Activated naive CD4-positive, alpha-beta T cell treated with anti-CD3 and anti-CD28 coated beads, Interleukin-2, amount 10 ng/mL, durations not matched to agents 7 days and 5 days (primary cell): ENCODE measurements at regions not wholly inside any gene's neighbourhood (a gene's known extent, or its start where the extent isn't known, plus 50 kb on each side); places are given as distances from the start of the nearest gene placed in this dataset.
"Not testable (repeated sequence)": the region's sequence is repeated elsewhere in the genome, so short reads cannot be mapped to it uniquely, and the experiment has no call there.

Experiments used
- CTCF ChIA-PET: fragments of 350-600 bp; sonication (Branson Sonifier 250); formaldehyde crosslinking; loops from one replicate; lab custom pipeline; 2021; ENCODE audit warnings: antibody characterized with exemption; lab: Charles Lee
- DNase-seq: peaks from one replicate; pipeline ENCODE4 v3.0.0-alpha.2; 2020
- H3K27ac Mint-ChIP-seq: one replicate; pipeline ENCODE4 v1.8.0; 2021; ENCODE audit warnings: mild to moderate bottlenecking, moderate library complexity, mixed read lengths
- H3K27me3 Mint-ChIP-seq: one replicate; pipeline ENCODE4 v1.8.0; 2021; ENCODE audit warnings: mild to moderate bottlenecking, mixed read lengths
- H3K36me3 Mint-ChIP-seq: one replicate; pipeline ENCODE4 v1.8.0; 2021; ENCODE audit warnings: mixed read lengths
- H3K4me1 Mint-ChIP-seq: one replicate; pipeline ENCODE4 v1.8.0; 2021; ENCODE audit warnings: mixed read lengths
- H3K4me3 Mint-ChIP-seq: one replicate; pipeline ENCODE4 v1.8.0; 2021; ENCODE audit warnings: mild to moderate bottlenecking, moderate library complexity, mixed read lengths
- H3K9me3 Mint-ChIP-seq: one replicate; pipeline ENCODE4 v1.8.0; 2021; ENCODE audit warnings: mixed read lengths

- peaks cover 44% of the 10 kb centered on the region for H3K27me3 Mint-ChIP-seq
- CTCF ChIA-PET, result no interaction called here
- DNase-seq, result no peak
- no peaks in the 10 kb centered on the region for H3K36me3 Mint-ChIP-seq
- H3K9me3 Mint-ChIP-seq, result no peaks in the 10 kb centered on the region
- H3K27ac Mint-ChIP-seq, result no peak overlapping the region
- H3K4me3 Mint-ChIP-seq, result no peak overlapping the region
- H3K4me1 Mint-ChIP-seq, result no peaks in the 10 kb centered on the region
Observed at GRCh38 chr17:51347851-51348584, 87.7 kb downstream of the UTP18 start.

DNA sequence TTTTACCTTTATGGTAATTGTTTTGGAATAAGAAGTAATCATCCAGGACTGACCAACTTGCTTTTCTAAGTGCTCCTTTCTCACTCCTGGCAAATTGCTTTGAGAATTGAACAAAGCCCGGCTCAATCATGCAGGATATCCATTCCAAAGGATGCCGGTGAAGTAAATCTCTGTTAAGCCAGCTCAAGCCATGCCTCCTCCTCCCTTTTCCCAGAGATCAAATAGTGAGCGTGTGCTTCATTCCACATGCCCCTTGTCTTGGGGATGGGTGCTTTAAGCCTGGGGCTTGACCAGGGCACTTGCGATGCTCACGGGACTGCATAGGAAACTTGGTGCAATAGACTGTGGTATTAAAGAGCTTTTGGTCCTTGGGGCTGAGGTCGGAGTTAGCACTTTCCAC lies 90.7 kb downstream of the UTP18 start:
- no peak overlapping the region for H3K27ac Mint-ChIP-seq
- H3K9me3 Mint-ChIP-seq, result no peaks in the 10 kb centered on the region
- no peak for DNase-seq
- CTCF ChIA-PET, result no interaction called here
- H3K4me1 Mint-ChIP-seq, result no peaks in the 10 kb centered on the region
- no peaks in the 10 kb centered on the region for H3K36me3 Mint-ChIP-seq
- H3K4me3 Mint-ChIP-seq, result no peak overlapping the region
- peaks cover 57% of the 10 kb centered on the region for H3K27me3 Mint-ChIP-seq

DNA sequence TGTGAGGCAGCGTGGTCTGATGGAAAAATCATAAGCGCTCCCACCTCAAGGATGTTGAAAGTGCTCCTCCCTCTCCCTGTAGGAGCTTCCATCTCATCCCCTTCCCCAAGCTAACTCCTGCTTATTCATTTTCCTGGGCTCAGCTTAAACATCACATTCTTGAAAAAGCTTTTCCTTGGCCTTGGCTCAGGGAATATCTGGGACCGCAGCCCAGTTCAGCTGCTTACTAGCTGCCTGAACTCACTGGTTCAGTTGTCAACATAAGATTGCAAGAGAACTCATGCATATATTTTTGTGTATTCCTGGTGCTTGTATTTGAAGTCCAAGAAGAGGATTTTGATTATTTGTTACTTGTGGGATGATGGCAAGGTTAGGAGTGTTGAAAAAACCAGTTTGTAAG lies 91.5 kb downstream of the UTP18 start:
- H3K27me3 Mint-ChIP-seq, result peaks cover 57% of the 10 kb centered on the region
- no peak for DNase-seq
- H3K36me3 Mint-ChIP-seq, result no peaks in the 10 kb centered on the region
- CTCF ChIA-PET, result no interaction called here
- no peaks in the 10 kb centered on the region for H3K4me1 Mint-ChIP-seq
- no peak overlapping the region for H3K27ac Mint-ChIP-seq
- H3K4me3 Mint-ChIP-seq, result no peak overlapping the region
- no peaks in the 10 kb centered on the region for H3K9me3 Mint-ChIP-seq

GRCh38 chr17:51352798-51353197 lies 92.5 kb downstream of the UTP18 start:
- no peak for DNase-seq
- Mint-ChIP-seq H3K27ac (no peak overlapping the region), H3K27me3 (peaks cover 52% of the 10 kb centered on the region), H3K9me3 (no peaks in the 10 kb centered on the region), H3K4me3 (no peak overlapping the region), H3K36me3 (no peaks in the 10 kb centered on the region), H3K4me1 (no peaks in the 10 kb centered on the region)
- CTCF ChIA-PET, result no interaction called here

DNA sequence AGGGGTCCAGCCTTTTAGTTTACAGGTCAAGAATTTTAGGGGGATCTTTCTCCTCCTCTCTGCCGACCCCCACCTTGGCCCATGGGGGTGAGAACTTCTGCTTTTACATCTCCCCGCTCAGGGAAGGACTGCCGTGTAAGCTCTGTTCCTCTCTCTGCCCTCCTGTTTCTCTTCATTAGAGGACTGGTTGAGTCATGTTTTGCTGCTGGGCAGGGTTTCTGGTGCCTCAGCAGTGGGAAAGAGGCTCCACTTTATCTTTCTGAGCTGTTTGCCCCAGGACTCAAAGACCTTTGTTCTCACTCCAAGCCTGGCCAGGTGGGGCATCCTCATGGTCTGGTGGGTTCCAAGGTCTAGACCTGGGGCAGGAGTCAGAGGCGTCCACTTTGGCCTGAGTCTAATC lies 93.0 kb downstream of the UTP18 start:
- H3K9me3 Mint-ChIP-seq, result no peaks in the 10 kb centered on the region
- DNase-seq, result no peak
- H3K4me3 Mint-ChIP-seq, result no peak overlapping the region
- no peaks in the 10 kb centered on the region for H3K4me1 Mint-ChIP-seq
- H3K27ac Mint-ChIP-seq, result no peak overlapping the region
- H3K27me3 Mint-ChIP-seq, result peaks cover 50% of the 10 kb centered on the region
- CTCF ChIA-PET, result no interaction called here
- no peaks in the 10 kb centered on the region for H3K36me3 Mint-ChIP-seq

DNA sequence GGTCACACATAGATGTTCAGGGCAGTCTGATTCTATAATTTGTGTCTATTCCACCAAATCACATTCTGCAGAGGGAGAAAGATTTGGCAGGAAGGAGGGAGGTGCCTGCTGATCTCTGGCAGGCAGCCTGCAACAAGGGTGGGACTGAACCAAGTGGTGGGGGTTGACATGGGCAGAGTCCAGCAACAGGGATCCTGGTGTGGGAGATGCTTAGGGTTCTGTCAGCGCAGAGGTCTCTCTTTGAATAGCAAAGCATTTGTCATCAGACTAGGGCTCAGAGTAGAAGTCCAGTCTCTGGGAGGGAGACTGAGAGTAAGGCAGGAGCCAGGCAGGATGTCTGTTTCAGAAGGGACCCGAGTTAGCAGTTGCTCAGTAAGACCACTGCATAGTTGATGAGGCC lies 94.6 kb downstream of the UTP18 start:
- CTCF ChIA-PET, result no interaction called here

DNA sequence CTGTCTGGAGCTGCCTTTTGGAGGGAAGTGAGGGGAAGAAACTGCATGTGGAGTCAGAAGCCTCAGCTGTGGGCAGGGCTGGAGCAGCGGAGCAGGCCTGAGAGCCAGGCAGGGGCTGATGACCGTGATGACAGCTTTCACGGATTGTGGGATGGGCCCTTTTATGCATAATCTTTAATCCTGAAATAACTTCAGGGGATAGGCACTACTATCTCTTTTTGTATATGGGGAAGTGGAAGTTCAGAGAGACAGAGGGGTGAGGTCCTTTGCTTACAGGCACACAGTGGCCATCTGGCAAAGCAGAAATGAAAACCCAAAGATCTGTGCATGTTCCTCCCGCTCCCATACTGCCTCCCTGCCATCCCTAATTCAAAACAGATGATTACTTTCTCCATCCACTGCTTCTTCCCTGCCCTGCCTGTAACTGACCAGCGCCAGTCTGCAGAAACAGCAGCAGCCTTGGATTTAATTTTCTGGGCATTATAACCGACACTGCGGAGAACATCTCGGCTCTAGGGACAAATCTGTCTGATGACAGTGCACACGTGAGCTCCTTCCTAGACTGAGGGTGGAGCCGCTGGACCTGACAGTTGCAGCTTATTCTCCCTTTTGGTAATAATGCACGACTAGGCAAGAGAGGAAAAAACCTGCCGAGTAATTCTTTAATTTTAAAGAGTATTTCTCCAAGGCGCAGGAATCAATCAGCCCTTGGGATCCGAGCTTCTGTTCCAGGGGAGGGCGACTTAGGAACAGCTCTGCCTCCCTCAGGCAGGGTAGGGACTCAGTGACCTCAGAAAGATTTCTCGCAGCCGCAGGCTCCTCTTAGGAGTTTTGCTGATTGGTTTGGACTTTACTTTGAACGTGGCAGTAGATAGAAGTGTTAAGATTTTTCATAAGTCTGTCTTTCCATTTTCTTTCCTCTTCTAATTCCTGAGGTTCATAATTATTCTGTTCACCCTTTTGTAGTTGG lies 95.4 kb downstream of the UTP18 start:
- no peak overlapping the region for H3K27ac Mint-ChIP-seq
- H3K4me3 Mint-ChIP-seq, result no peak overlapping the region
- CTCF ChIA-PET, result no interaction called here
- no peak for DNase-seq
- H3K4me1 Mint-ChIP-seq, result no peaks in the 10 kb centered on the region
- no peaks in the 10 kb centered on the region for H3K36me3 Mint-ChIP-seq
- peaks cover 42% of the 10 kb centered on the region for H3K27me3 Mint-ChIP-seq
- H3K9me3 Mint-ChIP-seq, result no peaks in the 10 kb centered on the region

More for the DNA sequence above, 94.6 kb downstream of the UTP18 start:
- Mint-ChIP-seq H3K4me1 (no peaks in the 10 kb centered on the region), H3K27me3 (peaks cover 44% of the 10 kb centered on the region), H3K9me3 (no peaks in the 10 kb centered on the region), H3K4me3 (no peak overlapping the region), H3K27ac (no peak overlapping the region), H3K36me3 (no peaks in the 10 kb centered on the region)
- no peak for DNase-seq

GRCh38 chr17:51359055-51359454 lies 98.7 kb downstream of the UTP18 start:
- Mint-ChIP-seq H3K36me3 (no peaks in the 10 kb centered on the region), H3K9me3 (no peaks in the 10 kb centered on the region), H3K4me3 (no peak overlapping the region), H3K27ac (no peak overlapping the region), H3K27me3 (peaks cover 19% of the 10 kb centered on the region), H3K4me1 (no peaks in the 10 kb centered on the region)
- CTCF ChIA-PET, result no interaction called here
- no peak for DNase-seq

GRCh38 chr17:51362811-51363585 lies 102.7 kb downstream of the UTP18 start:
- DNase-seq, result no peak
- Mint-ChIP-seq H3K27ac (no peak overlapping the region), H3K27me3 (peaks cover 13% of the 10 kb centered on the region)

GRCh38 chr17:51365090-51365489 lies 104.7 kb downstream of the UTP18 start:
- Mint-ChIP-seq H3K4me3 (no peak overlapping the region), H3K4me1 (peaks cover 28% of the 10 kb centered on the region), H3K27ac (peak overlapping the region; percentile 88), H3K36me3 (peaks cover 9% of the 10 kb centered on the region), H3K9me3 (peaks cover 4% of the 10 kb centered on the region), H3K27me3 (peaks cover 12% of the 10 kb centered on the region)
- DNase-seq, result peak; percentile 40
- CTCF ChIA-PET, result no interaction called here

More at GRCh38 chr17:51362811-51363585, 102.7 kb downstream of the UTP18 start:
- Mint-ChIP-seq H3K4me1 (peaks cover 28% of the 10 kb centered on the region), H3K4me3 (no peak overlapping the region), H3K9me3 (peaks cover 4% of the 10 kb centered on the region), H3K36me3 (peaks cover 9% of the 10 kb centered on the region)
- CTCF ChIA-PET, result no interaction called here

- CTCF ChIA-PET, result interaction anchor here (0.7 to 0.8 kb wide), 2 partner anchors 9 to 172 kb away, joined by 3 to 4 read pairs; no protein-coding TSS in a partner anchor
- peaks cover 14% of the 10 kb centered on the region for H3K27me3 Mint-ChIP-seq
- H3K4me3 Mint-ChIP-seq, result no peak overlapping the region
- peaks cover 32% of the 10 kb centered on the region for H3K4me1 Mint-ChIP-seq
- no peak overlapping the region for H3K27ac Mint-ChIP-seq
- DNase-seq, result no peak
- peaks cover 11% of the 10 kb centered on the region for H3K36me3 Mint-ChIP-seq
- peaks cover 8% of the 10 kb centered on the region for H3K9me3 Mint-ChIP-seq
Observed at GRCh38 chr17:51366866-51367265, 106.5 kb downstream of the UTP18 start.

DNA sequence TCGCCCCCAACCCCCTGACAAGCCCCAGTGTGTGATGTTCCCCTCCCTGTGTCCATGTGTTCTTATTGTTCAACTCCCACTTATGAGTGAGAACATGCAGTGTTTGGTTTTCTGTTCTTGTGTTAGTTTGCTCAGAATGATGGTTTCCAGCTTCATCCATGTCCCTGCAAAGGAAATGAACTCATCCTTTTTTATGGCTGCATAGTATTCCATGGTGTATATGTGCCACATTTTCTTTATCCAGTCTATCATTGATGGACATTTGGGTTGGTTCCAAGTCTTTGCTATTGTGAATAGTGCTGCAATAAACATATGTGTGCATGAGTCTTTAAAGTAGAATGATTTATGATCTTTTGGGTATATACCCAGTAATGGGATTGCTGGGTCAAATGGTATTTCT lies 107.5 kb downstream of the UTP18 start:
- Mint-ChIP-seq H3K27me3 (peaks cover 14% of the 10 kb centered on the region), H3K4me1 (peaks cover 41% of the 10 kb centered on the region), H3K9me3 (peaks cover 17% of the 10 kb centered on the region), H3K36me3 (peaks cover 14% of the 10 kb centered on the region)
- not testable (repeated sequence) for H3K4me3 Mint-ChIP-seq, DNase-seq, H3K27ac Mint-ChIP-seq
- CTCF ChIA-PET, result interaction anchor here (0.9 to 5.0 kb wide), 2 partner anchors 167 to 272 kb away, joined by 3 to 90 read pairs; no protein-coding TSS in a partner anchor

GRCh38 chr17:51371732-51372151 lies 111.4 kb downstream of the UTP18 start:
- CTCF ChIA-PET, result interaction anchor here (0.6 to 5.0 kb wide), 28 partner anchors 13 to 740 kb away, joined by 3 to 90 read pairs (median 4); no protein-coding TSS in a partner anchor
- no peak overlapping the region for H3K4me3 Mint-ChIP-seq
- peak; percentile 68 for DNase-seq
- peaks cover 5% of the 10 kb centered on the region for H3K36me3 Mint-ChIP-seq
- H3K27ac Mint-ChIP-seq, result no peak overlapping the region
- peaks cover 13% of the 10 kb centered on the region for H3K27me3 Mint-ChIP-seq
- peaks cover 15% of the 10 kb centered on the region for H3K9me3 Mint-ChIP-seq
- peaks cover 19% of the 10 kb centered on the region for H3K4me1 Mint-ChIP-seq
